ENCODE measurements at regions not wholly inside any gene's neighbourhood (a gene's known extent, or its start where the extent isn't known, plus 50 kb on each side); places are given as distances from the start of the nearest gene placed in this dataset.
"Not testable (repeated sequence)": the region's sequence is repeated elsewhere in the genome, so short reads cannot be mapped to it uniquely, and the experiment has no call there.

GRCh38 chr2:136715146-136715545 lies 50.2 kb upstream of the THSD7B start:
- no peak for DNase-seq

- no peak for DNase-seq
Observed at GRCh38 chr2:136714452-136714951, 50.8 kb upstream of the THSD7B start.

DNA sequence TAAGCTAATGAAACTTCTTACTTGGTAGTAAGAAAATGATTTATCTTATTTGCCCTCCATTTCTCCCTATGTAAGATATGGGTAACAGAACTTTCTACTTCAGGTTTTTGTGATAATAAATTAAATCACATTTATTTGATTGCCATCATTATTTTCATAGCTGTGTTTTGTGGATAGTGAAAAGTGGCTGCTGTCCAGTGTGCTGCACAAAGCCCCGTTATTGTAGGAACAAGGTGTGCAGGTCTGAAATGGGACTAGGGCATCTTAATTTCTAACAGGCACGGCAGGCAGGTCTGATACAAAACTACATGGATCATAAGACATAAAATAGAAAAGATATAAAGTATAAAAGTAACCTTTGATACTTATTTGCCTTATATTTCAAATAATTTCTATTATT lies 51.6 kb upstream of the THSD7B start:
- DNase-seq = no peak

GRCh38 chr2:136705336-136705735 lies 60.0 kb upstream of the THSD7B start:
- DNase-seq = no peak

- DNase-seq = no peak
Observed at GRCh38 chr2:136703214-136703613, 62.1 kb upstream of the THSD7B start.

DNA sequence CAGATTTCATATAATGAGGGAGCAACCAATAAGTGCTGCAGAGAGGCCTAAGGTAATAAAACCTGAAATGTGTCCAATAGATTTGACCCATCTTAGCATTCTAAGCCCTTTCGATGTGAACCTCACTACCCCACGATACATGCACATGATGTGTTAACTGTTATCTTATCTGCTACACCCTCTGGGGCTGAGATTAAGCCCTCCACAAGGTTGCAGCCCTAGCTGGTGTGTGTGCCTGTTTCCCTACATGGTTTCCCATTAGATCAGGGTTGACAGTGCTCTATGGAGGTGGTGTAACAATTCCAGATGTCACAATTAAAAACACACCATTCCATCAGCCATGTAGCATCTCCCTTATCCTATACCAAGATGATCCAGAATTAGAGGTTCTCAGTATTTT lies 68.9 kb upstream of the THSD7B start:
- no peak for DNase-seq

DNA sequence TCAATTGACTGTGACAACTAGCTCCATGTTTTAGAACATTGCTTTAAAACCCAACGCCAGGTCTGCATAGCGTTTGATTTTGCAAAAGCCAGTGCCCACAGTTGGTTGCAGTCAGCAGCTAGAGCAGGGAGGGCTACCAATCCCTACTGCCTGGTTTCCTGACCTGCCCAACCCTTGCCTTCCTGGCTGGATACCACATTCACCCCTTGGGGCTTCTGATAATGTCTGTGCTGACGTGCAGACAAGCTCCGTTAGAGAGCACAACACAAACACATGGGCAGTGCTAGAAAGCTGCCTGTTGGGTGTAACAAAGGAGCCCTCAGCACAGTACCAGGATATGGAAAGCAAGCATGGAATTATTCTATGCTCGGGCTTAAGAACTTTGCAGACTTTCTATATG lies 71.4 kb upstream of the THSD7B start:
- DNase-seq = no peak

DNA sequence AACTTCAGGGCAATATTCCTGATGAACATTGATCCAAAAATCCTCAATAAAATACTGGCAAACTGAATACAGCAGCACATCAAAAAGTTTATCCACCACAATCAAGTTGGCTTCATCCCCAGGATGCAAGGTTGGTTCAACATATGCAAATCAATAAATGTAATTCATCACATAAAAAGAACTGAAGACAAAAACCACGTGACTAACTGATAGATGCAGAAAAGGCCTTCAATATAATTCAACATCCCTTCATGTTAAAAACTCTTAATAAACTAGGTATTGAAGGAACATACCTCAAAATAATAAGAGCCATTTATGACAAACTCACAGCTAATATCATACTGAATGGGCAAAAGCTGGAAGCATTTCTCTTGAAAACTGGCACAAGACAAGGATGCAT lies 85.3 kb upstream of the THSD7B start:
- not testable (repeated sequence) for DNase-seq

- no peak for DNase-seq
Observed at GRCh38 chr2:136665736-136666135, 99.6 kb upstream of the THSD7B start.

GRCh38 chr2:136664713-136665405 lies 100.5 kb upstream of the THSD7B start:
- DNase-seq = no peak

DNA sequence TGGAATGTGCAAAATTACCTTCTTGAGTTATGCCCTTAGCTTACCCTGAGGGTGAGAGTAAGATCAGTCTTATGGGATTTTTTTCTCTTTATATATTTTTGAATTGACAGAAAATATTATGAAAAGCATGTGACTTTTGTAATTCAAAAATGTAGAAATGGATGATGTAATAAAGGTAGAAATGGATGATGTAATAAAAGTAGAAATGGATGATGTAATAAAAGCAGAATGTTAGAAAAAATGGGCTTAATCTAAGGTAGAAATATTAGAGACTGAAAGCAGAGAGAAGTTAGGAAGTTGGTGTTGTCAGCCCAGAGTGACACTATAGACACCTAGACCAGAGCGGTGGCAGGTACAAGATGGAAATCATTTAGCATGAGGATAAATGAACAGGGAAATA lies 107.1 kb upstream of the THSD7B start:
- DNase-seq = no peak

DNA sequence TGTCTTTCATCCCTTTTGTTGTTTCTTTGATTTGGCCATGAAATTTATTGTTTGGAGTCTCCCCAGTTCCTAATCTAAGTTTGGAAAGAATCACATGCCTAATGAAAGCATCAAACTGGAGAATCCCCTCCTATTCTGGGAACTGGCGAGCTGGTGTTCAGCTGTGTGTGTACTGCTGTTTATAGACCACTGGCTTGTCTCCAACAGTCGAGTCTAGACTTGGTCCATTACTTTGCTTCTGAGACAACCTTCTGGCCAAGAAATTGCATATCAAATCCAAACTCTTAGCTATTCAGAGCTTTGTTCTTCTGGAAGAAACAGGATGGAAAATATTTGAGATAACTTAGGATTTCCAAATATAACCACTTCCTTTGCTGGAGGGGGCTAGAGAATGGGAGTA lies 111.5 kb upstream of the THSD7B start:
- no peak for DNase-seq

DNA sequence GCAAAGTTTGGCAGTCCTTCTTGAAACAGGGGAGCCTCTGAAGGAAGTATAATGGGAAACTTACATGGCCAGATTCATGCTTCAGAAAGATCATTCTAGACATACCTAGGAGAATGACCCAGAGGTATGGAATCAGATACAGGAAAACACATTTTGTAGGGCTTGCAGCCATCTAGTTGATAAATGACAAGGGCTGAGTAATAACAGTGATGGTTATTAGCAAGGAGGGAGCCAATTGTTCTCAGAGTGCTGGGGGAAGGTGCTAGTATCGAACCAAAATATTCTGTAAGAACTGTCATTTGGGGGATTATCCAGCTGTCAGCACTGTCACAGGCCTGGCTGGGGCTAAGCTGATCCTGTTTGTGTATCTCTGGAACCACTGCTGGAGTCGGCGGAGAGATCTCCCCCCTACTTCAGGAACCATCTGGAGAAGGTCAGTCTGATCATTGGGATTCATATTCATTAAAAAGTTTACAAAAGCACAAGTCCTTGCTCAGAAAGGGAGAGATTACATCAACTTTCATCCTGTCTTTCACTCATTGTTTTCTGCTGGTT lies 113.8 kb upstream of the THSD7B start:
- no peak for DNase-seq

- no peak for DNase-seq
Observed at GRCh38 chr2:136647039-136647438, 118.3 kb upstream of the THSD7B start.

- DNase-seq = no peak
Observed at GRCh38 chr2:136645236-136645828, 120.0 kb upstream of the THSD7B start.

GRCh38 chr2:136639651-136640050 lies 125.7 kb upstream of the THSD7B start:
- DNase-seq = no peak

DNA sequence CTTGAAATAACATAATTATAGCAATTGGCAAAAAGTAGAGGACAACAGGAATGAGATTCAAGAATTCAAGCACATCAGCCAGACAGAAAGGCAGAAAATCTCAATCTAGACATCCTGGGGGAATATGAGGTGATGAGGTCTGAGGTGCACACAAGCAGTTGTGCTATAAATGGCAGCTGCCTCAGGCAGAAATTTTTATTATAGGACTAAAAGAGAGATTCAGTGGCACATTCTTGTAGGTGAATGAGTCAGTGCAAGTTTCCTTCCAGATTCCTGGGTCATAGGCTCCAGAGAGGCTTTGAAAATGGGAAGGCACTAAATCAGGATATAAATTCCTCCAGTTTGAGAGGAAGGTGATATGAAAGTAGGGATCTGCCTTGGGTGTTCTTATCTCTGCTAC lies 127.2 kb upstream of the THSD7B start:
- no peak for DNase-seq

- DNase-seq = no peak
Observed at GRCh38 chr2:136637402-136637801, 127.9 kb upstream of the THSD7B start.

DNA sequence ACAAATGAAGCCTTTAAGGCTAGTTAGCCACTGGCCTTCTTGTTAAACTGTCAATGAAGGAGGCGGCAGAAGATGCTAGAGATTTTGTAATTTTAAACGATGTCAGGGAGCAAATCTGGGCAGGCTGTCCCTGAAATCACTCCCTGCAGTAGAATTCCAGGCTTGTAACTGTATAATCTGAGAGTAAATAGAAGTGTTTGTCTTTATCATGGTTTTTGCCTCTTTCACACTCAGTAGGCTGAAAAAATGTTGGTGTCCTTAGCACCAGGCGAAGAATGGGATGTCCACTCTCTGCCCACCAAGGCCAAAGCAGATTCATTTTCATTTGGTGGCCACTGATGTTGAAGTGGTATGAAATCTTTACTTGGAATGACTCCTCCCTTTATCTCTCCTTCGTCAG lies 136.9 kb upstream of the THSD7B start:
- no peak for DNase-seq

DNA sequence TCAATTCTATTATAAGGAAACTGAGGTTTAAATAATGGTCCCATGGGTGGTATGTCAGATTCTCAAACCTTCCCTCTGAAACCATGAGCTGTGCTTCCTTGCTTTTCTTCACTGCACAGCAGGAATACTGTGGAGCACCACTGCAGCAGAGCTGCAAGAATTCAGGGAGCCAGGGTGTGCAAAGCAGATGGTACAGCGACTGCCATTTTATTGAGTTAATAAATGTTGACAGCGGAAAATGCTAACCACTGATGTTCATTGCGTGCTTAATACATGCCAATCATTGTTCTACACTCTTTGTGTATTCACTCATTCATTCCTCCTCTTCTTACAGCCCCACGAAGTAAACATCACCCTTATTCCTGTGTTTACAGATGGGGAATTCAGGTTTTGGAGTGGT lies 152.2 kb upstream of the THSD7B start:
- DNase-seq = no peak

GRCh38 chr2:136612079-136612478 lies 153.3 kb upstream of the THSD7B start:
- DNase-seq = no peak

- no peak for DNase-seq
Observed at GRCh38 chr2:136611451-136611850, 153.9 kb upstream of the THSD7B start.

- DNase-seq = no peak
Observed at GRCh38 chr2:136582628-136583205, 182.6 kb upstream of the THSD7B start.

DNA sequence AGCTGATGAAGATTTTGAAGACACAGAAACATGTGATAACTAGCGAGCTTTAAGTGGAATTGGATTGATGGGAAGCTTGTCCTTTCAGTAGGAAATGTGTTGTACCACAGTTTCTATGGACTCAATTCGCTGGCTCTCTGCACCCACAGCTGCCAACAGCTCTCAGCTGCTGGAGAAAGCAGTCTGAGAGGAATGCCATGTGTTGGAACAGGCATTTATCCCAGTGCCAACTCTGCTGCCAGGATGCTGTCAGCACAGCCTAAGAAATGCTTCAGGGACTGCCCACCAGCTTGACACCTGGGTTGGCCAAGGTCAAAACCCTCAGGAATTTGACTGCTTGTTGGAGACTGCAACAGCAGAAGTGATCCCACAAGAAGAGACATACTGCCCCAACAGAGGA lies 193.0 kb upstream of the THSD7B start:
- DNase-seq = no peak

All from NCI-H226 (cell line).